SK-N-SH (cell line): ENCODE measurements at regions not wholly inside any gene's neighbourhood (a gene's known extent, or its start where the extent isn't known, plus 50 kb on each side); places are given as distances from the start of the nearest gene placed in this dataset.

Experiments
- CTCF ChIA-PET: fragments of 300-600, 350-600 bp; formaldehyde crosslinking; extraction: SDS; loops from one replicate; lab custom pipeline; 2021; lab: Yijun Ruan, JAX
- POLR2A ChIA-PET: fragments of 350-600 bp; sonication (Branson Sonifier 250); formaldehyde crosslinking; extraction: SDS; loops from one replicate; lab custom pipeline; 2020; ENCODE audit warnings: antibody characterized with exemption, inconsistent platforms; lab: Yijun Ruan, JAX
- DNase-seq: peaks from one replicate; pipeline ENCODE4 v3.0.0; 2012
- H2AFZ ChIP-seq: fragments of 200-600 bp; sonication (generic); 2 replicates; pipeline ENCODE4 v1.8.1; 2016; ENCODE audit warnings: antibody characterized with exemption, mild to moderate bottlenecking, low read depth
- H3F3A ChIP-seq: fragments of 200-600 bp; sonication (generic); replicated peaks from 2 replicates; pipeline ENCODE3; 2016; ENCODE audit warnings: antibody characterized with exemption, mild to moderate bottlenecking; ENCODE audit not compliant: insufficient read depth
- H3K27ac ChIP-seq, 2 experiments: fragments of 200-500 bp in 1 of 2; fragments of 200-600 bp in 1 of 2; sonication (Bioruptor generic) in 1 of 2; sonication (generic), shearing (Covaris generic) in 1 of 2; 2 replicates each; pipeline versions ENCODE4 v1.5.1 to v1.6.1; 2014 to 2016; ENCODE audit warnings: low read depth in 2 of 2, inconsistent platforms in 1 of 2, low read length in 1 of 2, mild to moderate bottlenecking in 1 of 2, mixed read lengths in 1 of 2
- H3K27me3 ChIP-seq: fragments of 200-600 bp; sonication (generic), shearing (Covaris generic); 2 replicates; pipeline ENCODE4 v1.6.1; 2016; ENCODE audit warnings: mixed run types; ENCODE audit not compliant: insufficient read depth
- H3K36me3 ChIP-seq, 2 experiments: fragments of 200-500 bp in 1 of 2; fragments of 200-600 bp in 1 of 2; sonication (Bioruptor generic) in 1 of 2; sonication (generic) in 1 of 2; replicated peaks in 1 of 2; 2 replicates each; pipeline versions ENCODE3 to v1.5.1; 2014 to 2016; ENCODE audit warnings: low read length in 1 of 2, mild to moderate bottlenecking in 1 of 2; ENCODE audit not compliant: insufficient read depth in 2 of 2, control insufficient read depth in 1 of 2
- H3K4me1 ChIP-seq, 2 experiments: fragments of 200-500 bp in 1 of 2; fragments of 200-600 bp in 1 of 2; sonication (Bioruptor generic) in 1 of 2; sonication (generic), shearing (Covaris generic) in 1 of 2; 2 replicates each; pipeline versions ENCODE4 v1.5.1 to v1.6.1; 2014 to 2016; ENCODE audit warnings: low read depth in 1 of 2, low read length in 1 of 2, mixed run types in 1 of 2; ENCODE audit not compliant: insufficient read depth in 2 of 2, control insufficient read depth in 1 of 2
- H3K4me2 ChIP-seq: fragments of 200-600 bp; sonication (generic), shearing (Covaris generic); 2 replicates; pipeline ENCODE4 v1.6.1; 2017; ENCODE audit warnings: mixed run types
- H3K4me3 ChIP-seq, 2 experiments: fragments of 200-500 bp in 1 of 2; fragments of 200-600 bp in 1 of 2; sonication (Bioruptor generic) in 1 of 2; sonication (generic), shearing (Covaris generic) in 1 of 2; 2 replicates each; pipeline versions ENCODE4 v1.5.1 to v1.8.1; 2014 to 2016; ENCODE audit warnings: low read depth in 2 of 2, inconsistent platforms in 1 of 2, low read length in 1 of 2, mild to moderate bottlenecking in 1 of 2, mixed read lengths in 1 of 2, moderate library complexity in 1 of 2
- H3K79me2 ChIP-seq: fragments of 200-600 bp; sonication (generic); 2 replicates; pipeline ENCODE4 v1.8.1; 2017; ENCODE audit warnings: mild to moderate bottlenecking; ENCODE audit not compliant: insufficient read depth
- H3K9ac ChIP-seq: fragments of 200-600 bp; sonication (generic); 2 replicates; pipeline ENCODE4 v1.6.1; 2017; ENCODE audit warnings: mixed run types
- H3K9me2 ChIP-seq: fragments of 200-600 bp; sonication (generic); 2 replicates; pipeline ENCODE4 v1.6.1; 2017; ENCODE audit warnings: mixed run types
- H3K9me3 ChIP-seq: fragments of 200-600 bp; sonication (generic); 2 replicates; pipeline ENCODE4 v1.6.1; 2017; ENCODE audit warnings: mixed run types, mild to moderate bottlenecking, moderate library complexity
- H4K20me1 ChIP-seq: fragments of 200-600 bp; sonication (generic); 2 replicates; pipeline ENCODE4 v1.6.1; 2017; ENCODE audit warnings: mild to moderate bottlenecking, mixed run types; ENCODE audit not compliant: insufficient read depth
- CHD2 ChIP-seq: fragments of 150-350 bp; IDR thresholded peaks from 2 replicates; pipeline ENCODE4 v1.6.1; 2018; ENCODE audit warnings: low read length; ENCODE audit not compliant: partially characterized antibody
- EZH2phosphoT487 ChIP-seq: fragments of 200-600 bp; sonication (generic); IDR thresholded peaks from 2 replicates; pipeline ENCODE4 v1.6.1; 2017; ENCODE audit warnings: low read depth, mixed run types, mild to moderate bottlenecking, antibody characterized with exemption, moderate library complexity, borderline replicate concordance
- FOXJ3 ChIP-seq: sonication (generic); formaldehyde crosslinking; IDR thresholded peaks from 2 replicates; pipeline ENCODE4 v1.5.1; 2020; ENCODE audit warnings: mild to moderate bottlenecking, missing genetic modification reagents
- GABPA ChIP-seq: IDR thresholded peaks from 2 replicates; pipeline ENCODE4 v1.4.0; 2012; ENCODE audit warnings: low read depth, mild to moderate bottlenecking
- GATA2 ChIP-seq: sonication (generic); formaldehyde crosslinking; IDR thresholded peaks from 2 replicates; pipeline ENCODE4 v1.5.0; 2020; ENCODE audit warnings: mild to moderate bottlenecking, missing genetic modification reagents
- JUND ChIP-seq: IDR thresholded peaks from 2 replicates; pipeline ENCODE4 v1.4.0; 2012
- MEF2A ChIP-seq: IDR thresholded peaks from 2 replicates; pipeline ENCODE4 v1.4.0; 2012; ENCODE audit warnings: low read depth, borderline replicate concordance
- MXI1 ChIP-seq: IDR thresholded peaks from 2 replicates; pipeline ENCODE4 v1.6.1; 2012; ENCODE audit warnings: mild to moderate bottlenecking, low read depth, low read length, improper control_type of control experiment
- POLR2AphosphoS5 ChIP-seq: IDR thresholded peaks from 2 replicates; pipeline ENCODE4 v1.6.1; 2012; ENCODE audit warnings: low read depth, low read length
- RCOR1 ChIP-seq: fragments of 150-350 bp; IDR thresholded peaks from 2 replicates; pipeline ENCODE4 v1.6.1; 2017; ENCODE audit warnings: antibody characterized with exemption, low read length
- RFX5 ChIP-seq: IDR thresholded peaks from 2 replicates; pipeline ENCODE4 v1.6.1; 2012; ENCODE audit warnings: mild to moderate bottlenecking, improper control_type of control experiment, low read length
- SIN3A ChIP-seq: IDR thresholded peaks from 2 replicates; pipeline ENCODE4 v1.6.1; 2012; ENCODE audit warnings: low read depth, mild to moderate bottlenecking, low read length, moderate library complexity, borderline replicate concordance
- SMC3 ChIP-seq: IDR thresholded peaks from 2 replicates; pipeline ENCODE4 v1.6.1; 2012; ENCODE audit warnings: low read depth, low read length, improper control_type of control experiment
- TAF1 ChIP-seq: IDR thresholded peaks from 2 replicates; pipeline ENCODE4 v1.6.1; 2012; ENCODE audit warnings: low read depth, mild to moderate bottlenecking, low read length, moderate library complexity, borderline replicate concordance
- TCF12 ChIP-seq: IDR thresholded peaks from 2 replicates; pipeline ENCODE4 v1.4.0; 2012
- TEAD4 ChIP-seq: IDR thresholded peaks from 2 replicates; pipeline ENCODE4 v1.4.0; 2012; ENCODE audit warnings: mild to moderate bottlenecking, borderline replicate concordance; ENCODE audit not compliant: insufficient read depth
- YY1 ChIP-seq: IDR thresholded peaks from 2 replicates; pipeline ENCODE4 v1.4.0; 2012; ENCODE audit warnings: low read depth, mild to moderate bottlenecking
- WGBS: methylation state at CpG from one replicate; pipeline ENCODE4 v1.1.6; 2017; ENCODE audit warnings: low lambda C conversion rate; 5-methylcytosine and 5-hydroxymethylcytosine counted together
- TF ChIP-seq, protein P1 (sequence below): IDR thresholded peaks from 2 replicates; pipeline ENCODE4 v1.4.0; 2012; ENCODE audit warnings: low read depth, borderline replicate concordance
- TF ChIP-seq, protein P2 (sequence below): IDR thresholded peaks from 2 replicates; pipeline ENCODE4 v1.4.0; 2012; ENCODE audit warnings: low read depth
- TF ChIP-seq, protein P3 (sequence below): fragments of 150-350 bp; IDR thresholded peaks from 2 replicates; pipeline ENCODE4 v1.6.1; 2016; ENCODE audit warnings: mild to moderate bottlenecking, low read depth, low read length
- TF ChIP-seq, protein P4 (sequence below): IDR thresholded peaks from 2 replicates; pipeline ENCODE4 v1.4.0; 2012; ENCODE audit warnings: low read depth, borderline replicate concordance
- TF ChIP-seq, protein P5 (sequence below): fragments of 200-600 bp; sonication (generic); IDR thresholded peaks from 2 replicates; pipeline ENCODE4 v1.6.1; 2017; ENCODE audit warnings: antibody characterized with exemption, mild to moderate bottlenecking, moderate library complexity
- TF ChIP-seq, protein P6 (sequence below): IDR thresholded peaks from 2 replicates; pipeline ENCODE4 v1.6.1; 2012; ENCODE audit warnings: mild to moderate bottlenecking, low read depth, low read length, moderate library complexity

DNA sequence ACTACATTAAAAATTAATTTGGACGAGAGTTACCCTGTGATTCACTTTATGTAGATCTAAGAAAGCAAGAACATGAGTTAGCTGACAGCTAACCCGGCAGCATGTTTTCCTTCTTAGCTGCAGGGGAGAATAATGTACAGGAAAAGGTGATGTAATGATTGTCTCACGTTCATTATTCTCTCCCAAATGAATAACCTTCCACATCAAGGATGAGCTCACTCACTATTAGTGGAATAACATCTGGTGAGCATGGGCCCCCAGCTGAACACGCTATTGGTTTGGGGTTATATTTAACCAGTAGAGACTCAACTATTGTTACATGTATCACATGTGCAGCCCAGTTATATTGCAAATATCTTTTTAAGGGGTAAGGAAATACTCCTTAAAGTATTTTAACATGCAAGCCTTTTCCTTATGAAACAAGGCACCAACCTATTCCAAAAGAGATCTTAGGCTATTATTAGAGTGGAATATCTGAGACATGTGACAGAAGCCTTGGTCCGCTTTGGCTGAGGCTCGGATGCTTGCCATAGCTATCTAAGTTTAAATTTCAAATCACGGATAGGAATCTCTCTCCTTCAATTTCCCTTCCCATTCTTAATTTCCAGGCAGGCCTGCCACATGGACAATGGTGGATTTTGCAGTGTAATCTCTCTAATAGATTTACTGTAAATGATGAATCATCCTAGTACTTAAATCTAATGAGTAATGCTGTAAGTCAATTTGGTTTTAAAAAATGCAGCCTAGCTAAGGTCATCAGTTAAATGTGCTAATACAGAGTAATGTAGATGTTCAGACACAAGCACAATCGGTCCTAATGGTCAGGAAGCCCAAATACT lies 99.0 kb upstream of the OTUD4 start:
- Histone ChIP-seq H3K36me3 (no peaks in the 10 kb centered on the region), H3K4me2 (peak overlapping the region; percentile 60), H3F3A (peaks cover 14% of the 10 kb centered on the region), H2AFZ (no peak overlapping the region), H3K4me3 (0 out of 4 replicates have a peak overlapping the region, but pooled peaks of 1 of the 2 experiments have one; percentile 18), H3K27ac (peak overlapping the region; percentile 88 to 90), H3K9me2 (no peaks in the 10 kb centered on the region), H3K27me3 (no peaks in the 10 kb centered on the region), H3K79me2 (no peaks in the 10 kb centered on the region), H3K9me3 (no peaks in the 10 kb centered on the region), H4K20me1 (no peaks in the 10 kb centered on the region), H3K4me1 (peaks cover 5 to 12% of the 10 kb centered on the region in 2 experiments; a peak in 3 of 4 replicates), H3K9ac (peak overlapping the region; percentile 32; the same call in 1 of the 2 replicates)
- WGBS: 8% methylated on average over 8 of the region's 8 CpGs
- ChIA-PET POLR2A (no interaction called here), CTCF (no interaction called here)
- peak; percentile 12 for DNase-seq
- TF ChIP-seq JUND: peak; percentile 95
- no peak for TF ChIP-seq SMC3
- TF ChIP-seq TEAD4: peak; percentile 90
- TF ChIP-seq GABPA: no peak
- TF ChIP-seq, protein P1, sequence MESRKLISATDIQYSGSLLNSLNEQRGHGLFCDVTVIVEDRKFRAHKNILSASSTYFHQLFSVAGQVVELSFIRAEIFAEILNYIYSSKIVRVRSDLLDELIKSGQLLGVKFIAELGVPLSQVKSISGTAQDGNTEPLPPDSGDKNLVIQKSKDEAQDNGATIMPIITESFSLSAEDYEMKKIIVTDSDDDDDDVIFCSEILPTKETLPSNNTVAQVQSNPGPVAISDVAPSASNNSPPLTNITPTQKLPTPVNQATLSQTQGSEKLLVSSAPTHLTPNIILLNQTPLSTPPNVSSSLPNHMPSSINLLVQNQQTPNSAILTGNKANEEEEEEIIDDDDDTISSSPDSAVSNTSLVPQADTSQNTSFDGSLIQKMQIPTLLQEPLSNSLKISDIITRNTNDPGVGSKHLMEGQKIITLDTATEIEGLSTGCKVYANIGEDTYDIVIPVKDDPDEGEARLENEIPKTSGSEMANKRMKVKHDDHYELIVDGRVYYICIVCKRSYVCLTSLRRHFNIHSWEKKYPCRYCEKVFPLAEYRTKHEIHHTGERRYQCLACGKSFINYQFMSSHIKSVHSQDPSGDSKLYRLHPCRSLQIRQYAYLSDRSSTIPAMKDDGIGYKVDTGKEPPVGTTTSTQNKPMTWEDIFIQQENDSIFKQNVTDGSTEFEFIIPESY: peak; percentile 53; the same call in 1 of the 2 replicates
- TF ChIP-seq, protein P2, sequence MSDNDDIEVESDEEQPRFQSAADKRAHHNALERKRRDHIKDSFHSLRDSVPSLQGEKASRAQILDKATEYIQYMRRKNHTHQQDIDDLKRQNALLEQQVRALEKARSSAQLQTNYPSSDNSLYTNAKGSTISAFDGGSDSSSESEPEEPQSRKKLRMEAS: peak; percentile 77; the same call in 1 of the 2 replicates
- TF ChIP-seq FOXJ3 (CRISPR knock-in tag): no peak
- TF ChIP-seq, protein P3, sequence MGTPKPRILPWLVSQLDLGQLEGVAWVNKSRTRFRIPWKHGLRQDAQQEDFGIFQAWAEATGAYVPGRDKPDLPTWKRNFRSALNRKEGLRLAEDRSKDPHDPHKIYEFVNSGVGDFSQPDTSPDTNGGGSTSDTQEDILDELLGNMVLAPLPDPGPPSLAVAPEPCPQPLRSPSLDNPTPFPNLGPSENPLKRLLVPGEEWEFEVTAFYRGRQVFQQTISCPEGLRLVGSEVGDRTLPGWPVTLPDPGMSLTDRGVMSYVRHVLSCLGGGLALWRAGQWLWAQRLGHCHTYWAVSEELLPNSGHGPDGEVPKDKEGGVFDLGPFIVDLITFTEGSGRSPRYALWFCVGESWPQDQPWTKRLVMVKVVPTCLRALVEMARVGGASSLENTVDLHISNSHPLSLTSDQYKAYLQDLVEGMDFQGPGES: no peak
- peak; percentile 49; the same call in 1 of the 2 replicates for TF ChIP-seq YY1
- TF ChIP-seq, protein P4, sequence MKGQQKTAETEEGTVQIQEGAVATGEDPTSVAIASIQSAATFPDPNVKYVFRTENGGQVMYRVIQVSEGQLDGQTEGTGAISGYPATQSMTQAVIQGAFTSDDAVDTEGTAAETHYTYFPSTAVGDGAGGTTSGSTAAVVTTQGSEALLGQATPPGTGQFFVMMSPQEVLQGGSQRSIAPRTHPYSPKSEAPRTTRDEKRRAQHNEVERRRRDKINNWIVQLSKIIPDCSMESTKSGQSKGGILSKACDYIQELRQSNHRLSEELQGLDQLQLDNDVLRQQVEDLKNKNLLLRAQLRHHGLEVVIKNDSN: peak; percentile 56; the same call in 1 of the 2 replicates
- no peak for TF ChIP-seq TAF1
- TF ChIP-seq MXI1: no peak
- TF ChIP-seq, protein P5, sequence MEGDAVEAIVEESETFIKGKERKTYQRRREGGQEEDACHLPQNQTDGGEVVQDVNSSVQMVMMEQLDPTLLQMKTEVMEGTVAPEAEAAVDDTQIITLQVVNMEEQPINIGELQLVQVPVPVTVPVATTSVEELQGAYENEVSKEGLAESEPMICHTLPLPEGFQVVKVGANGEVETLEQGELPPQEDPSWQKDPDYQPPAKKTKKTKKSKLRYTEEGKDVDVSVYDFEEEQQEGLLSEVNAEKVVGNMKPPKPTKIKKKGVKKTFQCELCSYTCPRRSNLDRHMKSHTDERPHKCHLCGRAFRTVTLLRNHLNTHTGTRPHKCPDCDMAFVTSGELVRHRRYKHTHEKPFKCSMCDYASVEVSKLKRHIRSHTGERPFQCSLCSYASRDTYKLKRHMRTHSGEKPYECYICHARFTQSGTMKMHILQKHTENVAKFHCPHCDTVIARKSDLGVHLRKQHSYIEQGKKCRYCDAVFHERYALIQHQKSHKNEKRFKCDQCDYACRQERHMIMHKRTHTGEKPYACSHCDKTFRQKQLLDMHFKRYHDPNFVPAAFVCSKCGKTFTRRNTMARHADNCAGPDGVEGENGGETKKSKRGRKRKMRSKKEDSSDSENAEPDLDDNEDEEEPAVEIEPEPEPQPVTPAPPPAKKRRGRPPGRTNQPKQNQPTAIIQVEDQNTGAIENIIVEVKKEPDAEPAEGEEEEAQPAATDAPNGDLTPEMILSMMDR: no peak
- no peak for TF ChIP-seq EZH2phosphoT487
- TF ChIP-seq TCF12: peak; percentile 91
- TF ChIP-seq RFX5: no peak
- TF ChIP-seq, protein P6, sequence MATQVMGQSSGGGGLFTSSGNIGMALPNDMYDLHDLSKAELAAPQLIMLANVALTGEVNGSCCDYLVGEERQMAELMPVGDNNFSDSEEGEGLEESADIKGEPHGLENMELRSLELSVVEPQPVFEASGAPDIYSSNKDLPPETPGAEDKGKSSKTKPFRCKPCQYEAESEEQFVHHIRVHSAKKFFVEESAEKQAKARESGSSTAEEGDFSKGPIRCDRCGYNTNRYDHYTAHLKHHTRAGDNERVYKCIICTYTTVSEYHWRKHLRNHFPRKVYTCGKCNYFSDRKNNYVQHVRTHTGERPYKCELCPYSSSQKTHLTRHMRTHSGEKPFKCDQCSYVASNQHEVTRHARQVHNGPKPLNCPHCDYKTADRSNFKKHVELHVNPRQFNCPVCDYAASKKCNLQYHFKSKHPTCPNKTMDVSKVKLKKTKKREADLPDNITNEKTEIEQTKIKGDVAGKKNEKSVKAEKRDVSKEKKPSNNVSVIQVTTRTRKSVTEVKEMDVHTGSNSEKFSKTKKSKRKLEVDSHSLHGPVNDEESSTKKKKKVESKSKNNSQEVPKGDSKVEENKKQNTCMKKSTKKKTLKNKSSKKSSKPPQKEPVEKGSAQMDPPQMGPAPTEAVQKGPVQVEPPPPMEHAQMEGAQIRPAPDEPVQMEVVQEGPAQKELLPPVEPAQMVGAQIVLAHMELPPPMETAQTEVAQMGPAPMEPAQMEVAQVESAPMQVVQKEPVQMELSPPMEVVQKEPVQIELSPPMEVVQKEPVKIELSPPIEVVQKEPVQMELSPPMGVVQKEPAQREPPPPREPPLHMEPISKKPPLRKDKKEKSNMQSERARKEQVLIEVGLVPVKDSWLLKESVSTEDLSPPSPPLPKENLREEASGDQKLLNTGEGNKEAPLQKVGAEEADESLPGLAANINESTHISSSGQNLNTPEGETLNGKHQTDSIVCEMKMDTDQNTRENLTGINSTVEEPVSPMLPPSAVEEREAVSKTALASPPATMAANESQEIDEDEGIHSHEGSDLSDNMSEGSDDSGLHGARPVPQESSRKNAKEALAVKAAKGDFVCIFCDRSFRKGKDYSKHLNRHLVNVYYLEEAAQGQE: no peak
- TF ChIP-seq CHD2: no peak
- TF ChIP-seq GATA2: no peak
- TF ChIP-seq MEF2A: peak; percentile 84
- TF ChIP-seq POLR2AphosphoS5: peak; percentile 57
- TF ChIP-seq SIN3A: peak; percentile 69; the same call in 1 of the 2 replicates
- 0 out of 2 replicates have a peak, but pooled peaks have one; percentile 7 for TF ChIP-seq RCOR1
